GM18861 (cell line): ENCODE measurements at regions not wholly inside any gene's neighbourhood (a gene's known extent, or its start where the extent isn't known, plus 50 kb on each side); places are given as distances from the start of the nearest gene placed in this dataset.
"Not testable (repeated sequence)": the region's sequence is repeated elsewhere in the genome, so short reads cannot be mapped to it uniquely, and the experiment has no call there.

Experiments
- ATAC-seq: cut with Tn5 transposase; IDR thresholded peaks from one replicate; pipeline ENCODE4 v1.9.1; 2021; ENCODE audit not compliant: unreplicated experiment

DNA sequence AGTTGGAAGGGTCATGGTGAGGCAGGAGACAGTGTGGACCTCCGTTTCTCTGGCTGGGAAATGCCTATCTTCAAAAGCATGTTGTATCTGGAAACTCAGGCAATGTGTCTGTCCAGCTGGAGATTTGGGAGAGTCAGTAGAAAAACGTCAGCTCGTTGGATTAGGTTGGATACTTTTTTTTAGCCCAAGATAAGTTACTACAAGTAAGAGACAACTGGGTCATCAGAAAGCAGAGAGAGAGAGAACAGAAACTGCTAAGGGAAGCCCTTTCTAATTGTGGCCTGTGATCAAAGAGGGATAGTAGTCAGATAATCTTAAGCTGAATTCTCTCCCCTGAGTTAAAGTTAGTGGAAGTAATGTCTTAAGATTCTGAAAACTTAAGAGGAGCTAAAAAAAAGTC, 78.9 kb upstream of the ZNF280D start:
- no peak for ATAC-seq

DNA sequence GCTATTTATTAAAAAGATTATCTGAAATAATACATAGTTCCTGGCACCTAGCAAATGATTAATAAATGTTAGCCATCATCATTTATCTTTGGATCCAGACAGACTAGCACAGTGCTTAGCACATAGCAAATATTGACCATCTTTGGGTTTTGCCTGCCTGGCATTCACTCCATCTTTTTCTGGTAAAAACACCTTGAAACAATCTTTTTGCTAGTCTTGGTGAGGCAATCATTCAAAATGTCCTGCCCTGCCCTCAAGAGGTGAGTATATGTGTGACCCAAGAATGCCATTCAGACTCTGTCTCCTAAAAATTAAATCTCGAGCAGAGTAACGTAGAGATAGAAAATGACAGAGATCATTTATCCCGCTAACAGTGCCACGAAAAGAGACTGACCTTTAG, 78.3 kb upstream of the ZNF280D start:
- ATAC-seq: no peak

DNA sequence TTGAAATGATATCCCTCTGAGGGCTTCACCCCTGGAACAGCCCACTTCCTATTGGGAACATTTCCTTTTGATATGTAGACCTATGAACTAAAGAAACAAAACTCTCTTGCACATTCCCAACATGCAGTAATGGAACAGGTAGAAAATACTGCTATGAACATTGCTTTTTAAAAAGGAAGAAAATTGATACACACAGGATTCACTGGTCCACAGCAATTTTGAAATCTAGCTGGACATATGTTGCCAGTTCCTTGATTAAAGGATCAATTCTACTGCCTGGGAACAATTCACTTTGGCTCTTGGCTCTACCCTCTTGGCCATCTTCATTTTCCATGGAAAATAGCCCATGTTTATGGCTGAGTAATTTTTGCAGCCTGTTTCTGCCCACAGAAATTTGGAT, 74.9 kb upstream of the ZNF280D start:
- ATAC-seq: no peak

DNA sequence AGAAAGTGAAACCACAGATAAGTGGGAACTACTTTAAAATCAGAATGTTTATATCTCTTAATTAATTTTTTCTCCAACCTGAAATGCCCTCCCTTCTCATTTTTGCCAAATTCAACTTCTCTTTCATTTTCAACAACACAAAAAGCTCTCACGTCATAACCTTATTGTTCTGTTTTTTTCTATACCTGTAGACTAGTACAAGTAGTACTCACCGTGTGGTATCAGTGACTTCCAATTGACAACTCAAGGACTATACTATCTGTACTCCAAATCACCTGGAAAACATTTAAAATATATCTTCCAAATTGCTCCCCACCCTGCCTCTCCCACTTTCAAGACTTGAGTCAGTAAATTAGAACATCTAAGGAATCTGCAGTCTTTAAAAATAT, 72.8 kb upstream of the ZNF280D start:
- ATAC-seq: no peak

DNA sequence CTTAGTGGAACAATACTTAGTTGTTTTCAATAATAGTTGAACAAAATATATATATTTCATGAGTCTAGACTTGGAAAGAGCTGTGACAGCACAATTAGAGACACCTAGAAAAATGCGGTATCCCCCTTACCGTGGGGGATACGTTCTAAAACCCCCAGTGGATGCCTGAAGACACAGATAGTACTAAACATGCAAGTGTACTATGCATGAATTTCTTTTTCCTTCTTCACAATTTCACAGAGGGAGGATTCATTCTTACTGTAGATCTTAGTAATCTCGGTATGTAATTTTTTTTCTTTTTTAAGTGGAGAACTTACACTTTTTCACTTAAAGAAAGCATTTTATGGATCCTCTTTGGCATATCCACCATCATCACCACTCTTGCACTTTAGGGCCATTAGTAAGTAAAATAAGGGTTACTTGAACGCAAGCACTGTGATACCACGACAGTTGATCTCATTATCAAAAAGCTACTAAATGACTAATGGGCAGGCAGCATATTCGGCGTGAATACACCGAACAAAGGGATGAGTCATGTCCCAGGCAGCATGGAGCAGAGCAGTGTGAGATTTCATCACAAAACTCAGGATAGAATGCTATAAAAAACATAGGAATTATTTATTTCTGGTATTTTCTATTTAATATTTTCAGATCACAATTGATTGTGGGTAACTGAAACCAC, 72.3 kb upstream of the ZNF280D start:
- ATAC-seq: no peak

DNA sequence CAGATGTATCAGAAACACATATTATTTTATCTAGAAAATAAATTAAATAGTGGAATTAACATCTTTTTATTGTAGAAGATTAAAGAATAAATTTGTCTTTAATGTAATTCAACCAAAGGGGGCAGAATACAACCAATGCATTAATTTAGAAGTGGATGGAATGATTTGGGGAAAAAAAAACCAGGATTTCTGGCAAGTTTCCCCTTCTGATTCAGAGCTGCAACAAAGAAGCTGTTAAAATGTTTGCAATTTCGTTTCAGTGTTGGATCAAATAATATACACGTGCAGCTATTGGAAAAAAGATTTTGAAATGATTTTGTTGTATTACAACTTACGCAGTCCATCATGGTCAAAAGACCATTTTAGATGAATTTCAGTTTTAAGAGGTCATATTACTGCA, 71.6 kb upstream of the ZNF280D start:
- no peak for ATAC-seq

DNA sequence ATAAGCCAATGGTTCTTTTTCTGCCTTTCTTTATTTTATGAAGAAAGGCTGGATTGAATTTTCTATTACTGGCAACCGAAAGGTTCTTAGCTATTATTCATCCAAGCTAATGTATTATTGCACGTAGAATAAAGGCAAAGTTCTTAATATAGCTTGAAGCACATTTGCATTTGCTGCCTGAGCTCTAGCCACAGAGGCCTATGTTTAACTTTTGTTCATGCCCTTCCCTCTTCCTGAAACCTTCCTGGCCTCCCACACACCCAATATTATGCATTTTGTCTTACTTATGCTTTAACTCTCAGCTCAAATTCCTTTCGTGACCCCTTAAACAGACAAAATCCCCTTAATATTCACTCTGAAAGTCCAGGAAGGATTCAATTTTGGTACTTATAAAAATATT, 71.0 kb upstream of the ZNF280D start:
- no peak for ATAC-seq

DNA sequence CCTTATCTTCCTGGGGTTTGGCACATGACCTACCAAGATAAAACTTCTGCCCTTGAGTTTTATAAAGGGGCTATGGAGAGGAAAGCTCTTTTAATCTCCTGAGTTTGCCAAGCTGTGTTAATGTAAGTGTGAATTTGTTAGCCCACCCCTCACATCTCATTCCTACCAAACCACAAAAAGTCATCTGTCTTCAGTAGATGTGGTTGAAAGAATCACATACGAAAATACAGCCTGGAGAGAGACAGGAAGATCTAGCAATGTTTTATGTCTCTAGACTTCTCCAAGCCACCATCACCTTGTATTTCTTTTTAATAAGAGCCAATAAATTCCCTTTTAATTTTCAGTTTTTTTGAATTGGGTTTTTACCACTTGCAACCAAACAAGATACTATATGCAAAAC, 68.9 kb upstream of the ZNF280D start:
- no peak for ATAC-seq

DNA sequence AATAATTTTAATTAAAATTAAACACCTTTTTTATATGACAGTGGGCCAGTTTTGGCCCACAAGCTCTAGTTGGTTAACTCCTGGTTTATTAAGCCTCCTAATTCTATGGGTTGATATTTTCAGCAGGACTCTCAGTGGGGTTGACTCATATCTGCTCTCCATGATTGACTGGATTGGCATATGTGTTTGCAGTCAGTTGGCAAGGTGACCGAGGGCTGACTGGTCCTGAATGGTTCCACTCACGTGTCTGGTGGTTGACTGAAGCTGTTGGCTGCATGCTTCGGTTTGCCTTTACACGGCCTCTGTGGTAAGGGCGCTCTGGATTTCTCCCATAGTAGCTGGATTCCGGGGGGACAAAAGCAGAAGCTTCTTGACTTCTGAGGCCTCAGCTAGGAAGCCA, 65.3 kb upstream of the ZNF280D start:
- peak; percentile 88 for ATAC-seq

DNA sequence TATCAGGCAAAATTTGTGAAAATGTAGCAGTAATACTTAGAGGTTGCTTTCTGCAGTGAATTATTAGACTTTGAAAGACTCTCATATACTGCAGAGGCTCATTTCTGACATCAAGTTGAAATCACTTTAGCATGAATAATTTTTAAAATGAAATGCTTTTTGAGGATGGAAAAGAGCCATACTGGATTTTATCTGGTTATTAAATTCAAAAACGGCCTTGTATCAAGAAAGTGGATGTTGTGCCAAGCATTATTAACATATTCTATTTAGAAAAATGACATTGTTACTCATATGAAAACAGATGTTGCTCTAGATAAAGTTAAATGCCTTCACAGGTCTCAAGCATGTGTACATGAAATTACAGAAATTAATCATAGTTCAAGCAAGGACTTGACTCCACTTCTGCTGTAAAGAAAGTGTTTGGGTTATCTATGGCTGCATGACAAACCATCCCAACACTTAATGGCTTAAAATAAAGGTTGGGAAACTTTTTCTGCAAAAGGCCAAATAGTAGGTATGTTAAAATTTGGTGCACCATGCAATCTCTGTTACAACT, 64.5 kb upstream of the ZNF280D start:
- ATAC-seq: no peak

DNA sequence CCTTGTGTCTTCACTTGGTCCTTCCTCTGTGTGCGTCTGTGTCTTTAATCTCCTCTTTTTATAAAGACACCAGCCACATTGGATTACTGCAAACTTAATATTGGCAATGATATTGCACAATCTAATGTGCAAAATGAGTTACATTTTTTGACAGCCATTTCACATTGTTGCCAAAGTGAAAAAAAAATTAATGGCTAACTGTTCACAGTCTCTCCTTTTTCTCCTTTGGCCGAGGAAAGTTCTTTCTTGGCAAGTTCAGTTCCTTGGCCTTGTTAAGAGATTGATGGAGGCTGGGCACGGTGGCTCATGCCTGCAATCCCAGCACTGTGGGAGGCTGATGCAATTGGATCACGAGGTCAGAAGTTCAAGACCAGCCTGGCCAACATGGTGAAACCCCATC, 62.2 kb upstream of the ZNF280D start:
- no peak for ATAC-seq

DNA sequence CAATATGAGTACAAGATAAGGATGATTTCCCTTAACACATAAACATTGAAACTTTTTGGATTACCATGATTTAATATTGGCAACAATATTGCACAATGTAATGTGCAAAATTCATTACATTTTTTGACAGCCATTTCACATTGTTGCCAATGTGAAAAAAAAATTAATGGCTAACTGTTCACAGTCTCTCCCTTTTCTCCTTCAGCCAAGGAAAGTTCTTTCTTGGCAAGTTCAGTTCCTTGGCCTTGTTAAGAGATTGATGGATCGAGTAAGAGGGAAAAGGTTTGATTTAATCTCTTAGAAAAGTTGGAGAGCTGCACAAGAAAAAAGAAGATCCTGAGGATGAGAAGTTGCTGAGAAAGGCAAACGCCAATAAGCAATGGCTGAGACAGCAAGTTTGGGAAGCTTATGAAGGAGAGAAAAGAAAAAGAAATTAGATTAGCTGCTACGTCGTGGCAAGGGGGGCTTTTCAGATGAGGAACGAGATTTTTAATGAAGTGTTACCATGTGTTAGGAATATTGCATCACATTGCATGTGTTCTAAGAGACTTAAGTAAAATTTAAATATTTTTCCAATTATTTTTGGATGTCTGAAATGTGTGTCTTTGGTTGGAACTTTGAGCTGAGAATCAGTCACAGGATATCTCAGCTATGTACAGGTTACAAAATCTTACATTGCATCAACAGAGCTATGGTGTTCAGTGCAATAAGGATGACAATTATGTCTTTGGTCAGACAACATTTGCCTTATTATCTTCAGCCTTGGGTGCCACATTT, 61.4 kb upstream of the ZNF280D start:
- no peak for ATAC-seq

DNA sequence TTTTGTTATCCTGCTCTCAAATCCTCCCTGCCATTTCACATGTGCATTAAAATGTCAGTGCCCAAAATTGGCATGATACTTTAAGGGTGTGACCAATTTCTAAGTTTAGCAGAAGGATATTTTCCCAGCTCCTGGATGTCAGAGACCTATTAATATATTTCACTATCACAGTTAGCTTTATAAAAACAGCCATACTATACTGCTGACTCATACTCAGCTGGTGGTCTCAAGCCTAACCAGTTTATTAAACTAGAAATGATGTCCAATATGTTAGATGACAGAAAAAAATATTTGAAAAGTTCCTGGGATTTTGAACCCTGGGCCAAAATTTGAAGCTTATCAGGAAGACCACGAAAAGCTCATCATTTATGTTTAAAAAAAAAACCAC, 60.9 kb upstream of the ZNF280D start:
- no peak for ATAC-seq

DNA sequence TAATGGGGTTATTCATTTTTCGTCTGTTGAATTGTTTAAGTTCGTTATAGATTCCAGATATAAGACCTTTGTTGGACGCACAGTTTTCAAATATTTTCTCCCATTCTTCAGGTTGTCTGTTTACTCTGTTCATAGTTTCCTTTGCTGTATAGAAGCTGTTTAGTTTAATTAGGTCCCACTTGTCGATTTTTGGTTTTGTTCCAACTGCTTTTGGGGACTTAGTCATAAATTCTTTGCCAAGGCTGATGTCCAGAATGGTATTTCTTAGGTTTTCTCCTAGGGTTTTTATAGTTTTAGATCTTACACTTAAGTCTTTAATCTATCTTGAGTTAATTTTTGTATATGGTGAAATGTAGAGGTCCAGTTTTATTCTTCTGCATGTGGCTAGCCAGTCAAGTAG, 58.9 kb upstream of the ZNF280D start:
- ATAC-seq: no peak

DNA sequence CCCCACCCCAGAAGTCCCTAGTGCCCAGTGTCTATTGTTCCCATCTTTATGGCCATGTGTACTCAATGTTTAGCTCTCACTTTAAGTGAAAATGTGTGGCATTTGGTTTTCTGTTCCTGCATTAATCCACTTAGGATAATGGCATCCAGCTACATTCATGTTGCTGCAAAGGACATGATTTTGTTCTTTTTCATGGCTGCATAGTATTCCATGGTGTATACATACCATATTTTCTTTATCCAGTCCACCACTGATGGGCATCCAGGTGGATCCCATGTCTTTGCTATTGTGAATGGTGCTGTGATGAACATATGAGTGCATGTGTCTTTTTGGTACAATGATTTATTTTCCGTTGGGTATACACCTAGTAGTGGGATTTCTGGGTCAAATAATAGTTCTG, 58.2 kb upstream of the ZNF280D start:
- not testable (repeated sequence) for ATAC-seq

DNA sequence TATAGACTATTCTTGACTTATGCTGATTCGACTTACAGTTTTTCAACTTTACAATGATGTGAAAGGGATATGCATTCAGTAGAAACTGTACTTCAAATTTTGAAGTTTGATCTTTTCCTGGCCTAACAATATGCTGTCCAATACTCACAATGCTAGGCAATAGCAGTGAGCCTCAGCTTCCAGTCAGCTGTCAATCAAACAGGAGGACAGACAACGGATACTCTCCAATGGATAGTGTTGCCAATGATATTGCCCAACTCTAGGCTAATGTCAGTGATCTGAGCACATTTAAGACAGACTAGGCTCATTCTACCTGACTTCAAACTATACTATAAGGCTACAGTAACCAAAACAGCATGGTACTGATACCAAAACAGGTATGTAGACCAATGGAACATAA, 55.0 kb upstream of the ZNF280D start:
- no peak for ATAC-seq

DNA sequence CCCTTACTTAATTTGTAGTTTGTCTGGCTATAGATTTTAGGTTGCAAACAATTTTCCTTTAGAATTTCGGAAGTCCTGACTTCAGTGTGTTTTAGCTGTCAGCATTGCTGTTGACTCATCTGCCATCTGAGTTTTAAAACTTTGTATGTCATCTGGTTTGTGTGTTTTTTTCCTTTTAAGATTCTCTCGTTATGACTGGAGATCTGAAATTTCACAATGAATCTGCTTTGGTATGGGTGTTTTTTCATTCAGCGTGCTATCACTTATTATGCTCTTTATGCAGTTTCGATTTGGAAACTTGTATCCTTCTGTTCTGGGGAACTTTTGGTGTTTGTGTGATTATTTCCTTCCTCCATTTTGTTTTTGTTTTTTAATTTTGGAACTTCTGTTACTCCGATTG, 53.7 kb upstream of the ZNF280D start:
- peak; percentile 68 for ATAC-seq

DNA sequence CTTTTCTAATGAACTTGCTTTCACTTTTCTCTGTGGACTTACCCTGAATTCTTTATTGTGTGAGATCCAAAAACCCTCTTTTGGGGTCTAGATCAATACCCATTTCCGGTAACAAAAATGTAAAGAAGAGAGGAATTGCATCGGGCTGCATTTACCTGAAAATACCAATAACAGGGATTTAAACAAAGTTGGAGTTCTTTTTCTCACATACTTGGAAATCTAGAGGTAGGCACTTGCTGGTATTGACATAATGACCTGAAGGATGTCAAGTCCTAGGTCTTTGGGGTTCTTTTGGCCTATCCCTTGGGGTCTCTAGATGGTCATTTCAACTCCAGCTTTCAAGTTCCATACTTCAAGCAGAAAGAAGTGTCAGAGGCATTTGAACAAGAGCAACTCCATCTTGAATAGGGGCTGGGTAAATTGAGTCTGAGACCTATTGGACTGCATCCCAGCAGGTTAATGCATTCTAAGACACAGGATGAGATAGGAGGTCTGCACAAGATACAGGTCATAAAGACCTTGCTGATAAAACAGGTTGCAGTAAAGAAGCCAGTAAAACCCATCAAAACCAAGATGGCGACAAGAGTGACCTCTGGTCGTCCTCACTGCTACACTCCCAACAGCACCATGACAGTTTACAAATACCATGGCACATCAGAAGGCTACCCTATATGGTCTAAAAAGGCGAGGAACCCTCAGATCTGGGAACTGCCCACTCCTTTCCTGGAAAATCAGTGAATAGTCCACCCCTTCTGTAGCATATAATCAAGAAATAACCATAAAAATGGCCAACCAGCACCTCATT, 50.8 kb upstream of the ZNF280D start:
- ATAC-seq: no peak

DNA sequence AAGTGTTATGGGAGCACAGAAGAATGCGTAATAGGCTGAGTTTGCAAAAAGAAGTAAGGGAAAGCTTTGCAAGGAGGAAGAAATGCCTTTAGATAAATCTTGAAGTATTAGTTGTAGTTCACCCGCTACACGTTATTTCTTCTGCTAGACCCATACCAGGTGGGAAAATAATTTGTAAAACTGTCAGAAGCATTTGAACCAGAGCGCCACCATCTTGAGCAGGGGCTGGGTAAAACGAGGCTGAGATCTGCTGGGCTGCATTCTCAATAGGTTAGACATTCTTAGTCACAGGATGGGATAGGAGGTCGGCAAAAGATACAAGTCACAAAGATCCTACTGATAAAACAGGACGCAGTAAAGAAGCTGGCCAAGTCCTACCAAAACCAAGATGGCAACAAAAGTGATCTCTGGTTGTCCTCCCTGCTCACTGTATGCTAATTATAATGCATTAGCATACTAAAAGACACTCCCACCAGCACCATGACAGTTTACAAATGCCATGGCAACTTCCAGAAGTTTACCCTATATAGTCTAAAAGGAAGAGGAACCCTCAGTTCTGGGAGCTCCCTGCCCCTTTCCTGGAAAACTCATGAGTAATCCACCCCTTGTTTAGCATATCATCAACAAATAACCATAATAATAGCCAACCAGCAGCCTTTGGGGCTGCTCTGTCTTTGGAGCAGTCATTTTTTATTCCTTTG, 50.0 kb upstream of the ZNF280D start:
- ATAC-seq: no peak
